ENCODE measurements at regions not wholly inside any gene's neighbourhood (a gene's known extent, or its start where the extent isn't known, plus 50 kb on each side); places are given as distances from the start of the nearest gene placed in this dataset.

- no peak for DNase-seq (ENCODE audit: low read depth in 1 of 2, low spot score in 1 of 2)
- H3K4me3 ChIP-seq (replicated peaks; ENCODE audit: insufficient read depth, low read length): no peak overlapping the region
- TF ChIP-seq GABPA (IDR thresholded peaks at IDR 0.05; ENCODE audit: low read depth) (no peak), SPI1 (IDR thresholded peaks at IDR 0.05; ENCODE audit: borderline replicate concordance, low read depth) (no peak), POLR2AphosphoS5 (IDR thresholded peaks at IDR 0.05; ENCODE audit: low read depth) (no peak)
- TF ChIP-seq, protein P1, sequence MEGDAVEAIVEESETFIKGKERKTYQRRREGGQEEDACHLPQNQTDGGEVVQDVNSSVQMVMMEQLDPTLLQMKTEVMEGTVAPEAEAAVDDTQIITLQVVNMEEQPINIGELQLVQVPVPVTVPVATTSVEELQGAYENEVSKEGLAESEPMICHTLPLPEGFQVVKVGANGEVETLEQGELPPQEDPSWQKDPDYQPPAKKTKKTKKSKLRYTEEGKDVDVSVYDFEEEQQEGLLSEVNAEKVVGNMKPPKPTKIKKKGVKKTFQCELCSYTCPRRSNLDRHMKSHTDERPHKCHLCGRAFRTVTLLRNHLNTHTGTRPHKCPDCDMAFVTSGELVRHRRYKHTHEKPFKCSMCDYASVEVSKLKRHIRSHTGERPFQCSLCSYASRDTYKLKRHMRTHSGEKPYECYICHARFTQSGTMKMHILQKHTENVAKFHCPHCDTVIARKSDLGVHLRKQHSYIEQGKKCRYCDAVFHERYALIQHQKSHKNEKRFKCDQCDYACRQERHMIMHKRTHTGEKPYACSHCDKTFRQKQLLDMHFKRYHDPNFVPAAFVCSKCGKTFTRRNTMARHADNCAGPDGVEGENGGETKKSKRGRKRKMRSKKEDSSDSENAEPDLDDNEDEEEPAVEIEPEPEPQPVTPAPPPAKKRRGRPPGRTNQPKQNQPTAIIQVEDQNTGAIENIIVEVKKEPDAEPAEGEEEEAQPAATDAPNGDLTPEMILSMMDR (IDR thresholded peaks at IDR 0.05; ENCODE audit: insufficient read depth, low read length): no peak
- TF ChIP-seq, protein P2, sequence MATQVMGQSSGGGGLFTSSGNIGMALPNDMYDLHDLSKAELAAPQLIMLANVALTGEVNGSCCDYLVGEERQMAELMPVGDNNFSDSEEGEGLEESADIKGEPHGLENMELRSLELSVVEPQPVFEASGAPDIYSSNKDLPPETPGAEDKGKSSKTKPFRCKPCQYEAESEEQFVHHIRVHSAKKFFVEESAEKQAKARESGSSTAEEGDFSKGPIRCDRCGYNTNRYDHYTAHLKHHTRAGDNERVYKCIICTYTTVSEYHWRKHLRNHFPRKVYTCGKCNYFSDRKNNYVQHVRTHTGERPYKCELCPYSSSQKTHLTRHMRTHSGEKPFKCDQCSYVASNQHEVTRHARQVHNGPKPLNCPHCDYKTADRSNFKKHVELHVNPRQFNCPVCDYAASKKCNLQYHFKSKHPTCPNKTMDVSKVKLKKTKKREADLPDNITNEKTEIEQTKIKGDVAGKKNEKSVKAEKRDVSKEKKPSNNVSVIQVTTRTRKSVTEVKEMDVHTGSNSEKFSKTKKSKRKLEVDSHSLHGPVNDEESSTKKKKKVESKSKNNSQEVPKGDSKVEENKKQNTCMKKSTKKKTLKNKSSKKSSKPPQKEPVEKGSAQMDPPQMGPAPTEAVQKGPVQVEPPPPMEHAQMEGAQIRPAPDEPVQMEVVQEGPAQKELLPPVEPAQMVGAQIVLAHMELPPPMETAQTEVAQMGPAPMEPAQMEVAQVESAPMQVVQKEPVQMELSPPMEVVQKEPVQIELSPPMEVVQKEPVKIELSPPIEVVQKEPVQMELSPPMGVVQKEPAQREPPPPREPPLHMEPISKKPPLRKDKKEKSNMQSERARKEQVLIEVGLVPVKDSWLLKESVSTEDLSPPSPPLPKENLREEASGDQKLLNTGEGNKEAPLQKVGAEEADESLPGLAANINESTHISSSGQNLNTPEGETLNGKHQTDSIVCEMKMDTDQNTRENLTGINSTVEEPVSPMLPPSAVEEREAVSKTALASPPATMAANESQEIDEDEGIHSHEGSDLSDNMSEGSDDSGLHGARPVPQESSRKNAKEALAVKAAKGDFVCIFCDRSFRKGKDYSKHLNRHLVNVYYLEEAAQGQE (IDR thresholded peaks at IDR 0.05; ENCODE audit: insufficient replicate concordance, low read depth): no peak
- H3K27ac ChIP-seq (replicated peaks): no peak overlapping the region
- H3K27me3 ChIP-seq (ENCODE audit: insufficient read depth, poor library complexity, severe bottlenecking): no peaks in the 10 kb centered on the region
Observed at GRCh38 chr6:137588472-137588871, 94.3 kb upstream of the OLIG3 start.

- Histone ChIP-seq H3K4me3 (replicated peaks; ENCODE audit: insufficient read depth, low read length) (no peak overlapping the region), H3K27me3 (ENCODE audit: insufficient read depth, poor library complexity, severe bottlenecking) (no peaks in the 10 kb centered on the region), H3K27ac (replicated peaks) (no peak overlapping the region)
- DNase-seq (ENCODE audit: low read depth in 1 of 2, low spot score in 1 of 2): peak; percentile 54 to 67
- TF ChIP-seq GABPA (IDR thresholded peaks at IDR 0.05; ENCODE audit: low read depth): no peak
- TF ChIP-seq, protein P1 (IDR thresholded peaks at IDR 0.05; ENCODE audit: insufficient read depth, low read length): peak; percentile 71
- TF ChIP-seq SPI1 (IDR thresholded peaks at IDR 0.05; ENCODE audit: borderline replicate concordance, low read depth): no peak
- TF ChIP-seq, protein P2 (IDR thresholded peaks at IDR 0.05; ENCODE audit: insufficient replicate concordance, low read depth): no peak
Observed at GRCh38 chr6:137589067-137589848, 95.1 kb upstream of the OLIG3 start.

GRCh38 chr6:137590684-137591083 lies 96.5 kb upstream of the OLIG3 start:
- Histone ChIP-seq H3K27ac (replicated peaks) (no peak overlapping the region), H3K27me3 (ENCODE audit: insufficient read depth, poor library complexity, severe bottlenecking) (no peaks in the 10 kb centered on the region), H3K4me3 (replicated peaks; ENCODE audit: insufficient read depth, low read length) (no peak overlapping the region)
- no peak for DNase-seq (ENCODE audit: low read depth in 1 of 2, low spot score in 1 of 2)
- TF ChIP-seq, protein P2 (IDR thresholded peaks at IDR 0.05; ENCODE audit: insufficient replicate concordance, low read depth): no peak
- no peak for TF ChIP-seq SPI1 (IDR thresholded peaks at IDR 0.05; ENCODE audit: borderline replicate concordance, low read depth)
- TF ChIP-seq GABPA (IDR thresholded peaks at IDR 0.05; ENCODE audit: low read depth): no peak
- TF ChIP-seq, protein P1 (IDR thresholded peaks at IDR 0.05; ENCODE audit: insufficient read depth, low read length): no peak
- no peak for TF ChIP-seq POLR2AphosphoS5 (IDR thresholded peaks at IDR 0.05; ENCODE audit: low read depth)

Measured in HL-60 (cell line).